ENCODE measurements at regions not wholly inside any gene's neighbourhood (a gene's known extent, or its start where the extent isn't known, plus 50 kb on each side); places are given as distances from the start of the nearest gene placed in this dataset.

- TF ChIP-seq CTCF (IDR thresholded peaks at IDR 0.05; ENCODE audit: poor library complexity) = no peak
- no peak for TF ChIP-seq EZH2phosphoT487 (IDR thresholded peaks at IDR 0.05; ENCODE audit: low read depth, severe bottlenecking, unreplicated experiment)
- TF ChIP-seq EZH2 (IDR thresholded peaks at IDR 0.05; ENCODE audit: borderline replicate concordance) = no peak
These were observed 70.1 kb upstream of the BZW1 start for GRCh38 chr2:200741468-200742202.

Measured in hepatocyte (in vitro differentiated cells).